ENCODE measurements at regions not wholly inside any gene's neighbourhood (a gene's known extent, or its start where the extent isn't known, plus 50 kb on each side); places are given as distances from the start of the nearest gene placed in this dataset.

DNA sequence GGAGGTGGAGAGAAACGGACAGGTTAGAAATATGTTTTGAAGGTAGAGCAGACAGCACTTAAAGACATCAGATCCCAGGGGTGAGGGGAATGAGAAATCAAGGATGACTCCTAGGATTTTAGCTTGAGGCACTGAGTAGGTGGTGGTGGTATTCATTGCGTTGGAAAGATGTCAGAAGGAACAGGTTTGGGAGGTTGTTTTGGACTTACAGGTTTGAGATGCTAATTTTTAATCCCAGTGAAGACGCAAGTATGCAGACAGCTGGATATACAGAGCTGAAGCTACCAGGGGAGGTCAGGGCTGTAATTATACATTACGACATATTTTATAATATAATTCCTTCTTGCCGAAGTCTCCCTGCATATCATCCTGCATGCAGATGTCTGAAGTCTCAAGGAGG, 433.3 kb downstream of the XYLT1 start:
- H2BK12ac ChIP-seq (ENCODE audit: low read depth, low read length), result no peak overlapping the region
- H3K9me3 ChIP-seq (ENCODE audit: insufficient read depth in 2 of 2, low read depth in 1 of 2, low read length in 1 of 2), result 0 out of 4 replicates have a peak, but pooled peaks cover 0 to 2% of the 10 kb centered on the region in 2 experiments
- ChIA-PET CTCF (ENCODE audit: partially characterized antibody) (interaction anchor here (1.2 kb wide), 1 partner anchor 36 kb away, joined by 3 read pairs; no protein-coding TSS in a partner anchor), POLR2A (ENCODE audit: partially characterized antibody) (no interaction called here)
- DNase-seq (ENCODE audit: low read depth in 1 of 2, low spot score in 2 of 2) (no peak), FAIRE-seq (no peak)
- no peak overlapping the region for H4K8ac ChIP-seq (ENCODE audit: extremely low read depth, insufficient read depth, low read length)
- H2BK120ac ChIP-seq (replicated peaks; ENCODE audit: low read depth, low read length), result no peak overlapping the region
- no peaks in the 10 kb centered on the region for H3K79me2 ChIP-seq (ENCODE audit: control insufficient read depth in 1 of 2, insufficient read depth in 2 of 2, low read length in 2 of 2)
- H3K4me2 ChIP-seq (ENCODE audit: insufficient read depth in 1 of 2, low read depth in 2 of 2, low read length in 2 of 2), result no peak overlapping the region
- no peak overlapping the region for H2AFZ ChIP-seq (ENCODE audit: low read length)
- H2BK5ac ChIP-seq (ENCODE audit: low read depth, low read length), result no peak overlapping the region
- H3K56ac ChIP-seq (replicated peaks; ENCODE audit: insufficient read length, low read depth, low read length), result no peak overlapping the region
- H3K27me3 ChIP-seq (replicated peaks in 1 of 4; ENCODE audit: control insufficient read depth in 3 of 4, extremely low read depth in 1 of 4, insufficient read depth in 3 of 4, low read length in 3 of 4), result no peaks in the 10 kb centered on the region
- H3K14ac ChIP-seq (ENCODE audit: insufficient read length), result no peak overlapping the region
- H4K91ac ChIP-seq (replicated peaks; ENCODE audit: insufficient read length, low read length), result no peak overlapping the region
- H2BK20ac ChIP-seq (ENCODE audit: low read length), result no peak overlapping the region
- H2BK15ac ChIP-seq (ENCODE audit: low read length), result no peak overlapping the region
- H3K9ac ChIP-seq (replicated peaks in 1 of 4; ENCODE audit: extremely low read depth in 1 of 4, low read depth in 3 of 4, low read length in 3 of 4), result no peak overlapping the region
- no peak overlapping the region for H3K4ac ChIP-seq (replicated peaks; ENCODE audit: insufficient read length, low read depth, low read length)
- no peak overlapping the region for H3K23ac ChIP-seq (ENCODE audit: insufficient read length)
- H3K79me1 ChIP-seq (ENCODE audit: low read depth, low read length), result no peaks in the 10 kb centered on the region
- no peaks in the 10 kb centered on the region for H3K36me3 ChIP-seq (ENCODE audit: control insufficient read depth in 2 of 4, insufficient read depth in 4 of 4, low read length in 3 of 4)
- no peak overlapping the region for H3K27ac ChIP-seq (ENCODE audit: low read depth, low read length)
- no peak overlapping the region for H3K18ac ChIP-seq (ENCODE audit: extremely low read depth, low read length)
- H4K20me1 ChIP-seq (replicated peaks in 1 of 2; ENCODE audit: control insufficient read depth in 1 of 2, insufficient read depth in 2 of 2, low read length in 2 of 2), result no peaks in the 10 kb centered on the region
- H4K5ac ChIP-seq (ENCODE audit: insufficient read length, low read depth, low read length), result no peak overlapping the region
- TF ChIP-seq CBX5 (IDR thresholded peaks at IDR 0.05; ENCODE audit: low read depth, low read length) (no peak), SP2 (IDR thresholded peaks at IDR 0.05; ENCODE audit: low read length) (no peak), RFX5 (IDR thresholded peaks at IDR 0.05; ENCODE audit: borderline replicate concordance, low read depth, low read length) (no peak), CREB1 (IDR thresholded peaks at IDR 0.05) (no peak), SP1 (IDR thresholded peaks at IDR 0.05; ENCODE audit: low read depth, low read length) (no peak), JUND (IDR thresholded peaks at IDR 0.05; ENCODE audit: low read length) (no peak), TCF12 (IDR thresholded peaks at IDR 0.05; ENCODE audit: low read depth, low read length) (no peak), RNF2 (IDR thresholded peaks at IDR 0.05; ENCODE audit: borderline replicate concordance, low read depth, low read length, missing control alignments, poor library complexity, severe bottlenecking) (no peak)
- TF ChIP-seq, protein P1, sequence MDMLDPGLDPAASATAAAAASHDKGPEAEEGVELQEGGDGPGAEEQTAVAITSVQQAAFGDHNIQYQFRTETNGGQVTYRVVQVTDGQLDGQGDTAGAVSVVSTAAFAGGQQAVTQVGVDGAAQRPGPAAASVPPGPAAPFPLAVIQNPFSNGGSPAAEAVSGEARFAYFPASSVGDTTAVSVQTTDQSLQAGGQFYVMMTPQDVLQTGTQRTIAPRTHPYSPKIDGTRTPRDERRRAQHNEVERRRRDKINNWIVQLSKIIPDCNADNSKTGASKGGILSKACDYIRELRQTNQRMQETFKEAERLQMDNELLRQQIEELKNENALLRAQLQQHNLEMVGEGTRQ (IDR thresholded peaks at IDR 0.05; ENCODE audit: low read length), result no peak
- TF ChIP-seq, protein P2, sequence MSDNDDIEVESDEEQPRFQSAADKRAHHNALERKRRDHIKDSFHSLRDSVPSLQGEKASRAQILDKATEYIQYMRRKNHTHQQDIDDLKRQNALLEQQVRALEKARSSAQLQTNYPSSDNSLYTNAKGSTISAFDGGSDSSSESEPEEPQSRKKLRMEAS (IDR thresholded peaks at IDR 0.05), result no peak
- H2AK5ac ChIP-seq (ENCODE audit: low read depth, low read length), result no peak overlapping the region
- WGBS, 2 experiments (ENCODE audit: extremely low coverage in 1 of 2, insufficient coverage in 1 of 2, insufficient read length in 1 of 2, insufficient replicate concordance in 2 of 2, low coverage in 1 of 2, low lambda C conversion rate in 2 of 2, missing lambda C conversion rate in 1 of 2), result 79% methylated on average over 5 of the region's 5 CpGs; no CpG with 5 or more reads in 1 of the 2 experiments
- no peaks in the 10 kb centered on the region for H3K4me1 ChIP-seq (replicated peaks in 1 of 4; ENCODE audit: control insufficient read depth in 3 of 4, insufficient read depth in 4 of 4, low read length in 3 of 4)
- no peak overlapping the region for H3K4me3 ChIP-seq (ENCODE audit: extremely low read depth in 1 of 4, insufficient read depth in 2 of 4, low read depth in 3 of 4, low read length in 4 of 4)
- no peaks in the 10 kb centered on the region for H3K23me2 ChIP-seq (ENCODE audit: low read depth, low read length)

Data from H1 (cell line).